ENCODE measurements at regions not wholly inside any gene's neighbourhood (a gene's known extent, or its start where the extent isn't known, plus 50 kb on each side); places are given as distances from the start of the nearest gene placed in this dataset.

DNA sequence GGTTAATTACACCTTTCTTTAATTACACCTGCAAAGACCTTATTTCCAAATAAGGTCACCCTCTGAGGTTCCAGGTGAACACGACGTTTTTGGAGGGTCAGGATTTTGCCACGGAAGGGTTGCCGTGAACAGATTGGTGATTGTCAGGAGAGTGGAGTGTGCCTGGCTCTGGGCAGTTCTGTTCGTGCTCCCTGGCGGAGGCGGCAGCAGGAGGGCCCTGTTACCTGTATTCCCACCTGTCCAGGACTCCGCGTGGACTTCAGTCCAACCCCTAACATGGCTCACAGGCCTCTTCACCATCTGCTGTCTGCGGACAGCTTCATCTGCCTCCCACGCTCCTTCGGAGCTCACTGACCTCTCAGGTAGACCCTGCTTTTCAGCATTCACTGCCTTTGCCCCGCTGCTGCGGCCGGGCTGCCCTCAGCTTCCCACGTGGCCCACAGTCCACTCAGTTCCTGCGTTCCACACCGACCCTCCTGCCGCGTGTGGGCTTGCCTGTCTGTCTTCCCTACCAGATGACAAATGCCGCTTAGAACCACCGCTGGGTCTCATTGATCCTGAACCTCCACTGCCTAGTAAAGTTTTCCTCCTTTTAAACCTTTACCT is 187.5 kb upstream of the DIO3 start:
- Histone ChIP-seq H3F3A (ENCODE audit: insufficient read depth) (no peaks in the 10 kb centered on the region), H3K9me3 (ENCODE audit: low read depth) (no peaks in the 10 kb centered on the region), H3K36me3 (ENCODE audit: low read depth) (no peaks in the 10 kb centered on the region), H3K79me2 (ENCODE audit: insufficient read depth) (no peaks in the 10 kb centered on the region), H3K4me2 (ENCODE audit: unreplicated experiment) (no peak overlapping the region), H3K4me1 (ENCODE audit: insufficient read depth) (no peaks in the 10 kb centered on the region), H3K27ac (no peak overlapping the region), H2AFZ (no peak overlapping the region), H4K20me1 (ENCODE audit: insufficient read depth) (no peaks in the 10 kb centered on the region), H3K4me3 (no peak overlapping the region), H3K9me2 (ENCODE audit: insufficient read depth) (no peaks in the 10 kb centered on the region), H3K27me3 (replicated peaks; ENCODE audit: insufficient read depth) (peaks cover 16% of the 10 kb centered on the region; the same call in 1 of the 2 replicates), H3K9ac (no peak overlapping the region)
- in situ Hi-C loops (cut with MboI): no loop called here
- 69 to 70% methylated on average over 22 of the region's 22 CpGs for WGBS, 2 experiments (ENCODE audit: low coverage in 1 of 2, low lambda C conversion rate in 2 of 2, missing lambda C conversion rate in 2 of 2)
- DNase-seq: no peak
- TF ChIP-seq EZH2phosphoT487 (IDR thresholded peaks at IDR 0.05; ENCODE audit: insufficient read depth, low read depth): no peak

DNA sequence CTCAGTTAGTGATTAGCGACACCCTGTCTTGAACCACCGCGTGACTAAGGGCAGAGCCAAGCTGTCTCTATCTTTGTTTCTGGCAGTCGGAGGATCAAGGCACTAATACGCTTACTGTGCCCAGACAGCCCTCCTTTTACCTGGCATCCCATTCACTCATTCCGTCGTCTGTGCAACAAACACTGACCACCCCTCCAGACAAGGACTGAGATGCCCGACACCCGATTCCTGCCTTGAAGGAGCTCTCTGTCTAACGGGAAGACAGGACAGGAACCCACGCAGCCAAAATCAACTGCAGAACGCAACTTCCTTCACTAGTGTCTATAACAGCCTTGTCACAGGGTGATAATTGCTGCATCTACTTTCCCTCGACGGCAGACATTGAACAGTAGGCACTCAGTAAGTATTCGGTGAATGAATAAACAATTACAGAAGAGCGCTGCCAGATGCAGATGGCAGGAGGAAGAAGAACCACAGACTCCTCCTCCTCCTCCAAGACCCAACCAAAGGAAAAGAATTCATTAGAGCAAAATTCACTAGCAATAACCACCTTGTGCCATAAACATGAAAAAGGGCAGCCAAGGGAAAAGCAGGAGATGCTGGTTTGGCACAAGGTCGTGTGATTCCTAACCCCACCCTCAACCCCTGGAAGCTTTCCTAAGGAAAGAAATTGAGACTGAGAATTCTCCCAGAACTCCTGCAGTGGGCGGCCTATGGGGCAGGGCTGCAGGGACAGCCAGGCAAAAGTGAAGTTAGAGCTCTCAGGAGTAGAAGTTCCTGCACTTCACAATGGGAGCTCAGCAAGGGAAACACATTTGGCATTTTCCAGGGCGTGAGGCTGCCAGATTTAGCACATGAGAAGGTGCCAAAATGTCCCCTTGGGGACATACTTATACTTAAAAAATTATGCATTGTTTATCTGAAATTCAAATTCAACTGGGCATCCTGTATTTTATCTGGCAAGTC is 186.6 kb upstream of the DIO3 start:
- in situ Hi-C loops (cut with MboI): no loop called here
- Histone ChIP-seq H3K27ac (no peak overlapping the region), H3K4me3 (no peak overlapping the region), H2AFZ (no peak overlapping the region), H3K9ac (no peak overlapping the region), H3K9me2 (ENCODE audit: insufficient read depth) (no peaks in the 10 kb centered on the region), H3K4me2 (ENCODE audit: unreplicated experiment) (no peak overlapping the region), H3K36me3 (ENCODE audit: low read depth) (no peaks in the 10 kb centered on the region), H3F3A (ENCODE audit: insufficient read depth) (no peaks in the 10 kb centered on the region), H3K79me2 (ENCODE audit: insufficient read depth) (no peaks in the 10 kb centered on the region), H3K4me1 (ENCODE audit: insufficient read depth) (no peaks in the 10 kb centered on the region), H3K9me3 (ENCODE audit: low read depth) (no peaks in the 10 kb centered on the region), H3K27me3 (replicated peaks; ENCODE audit: insufficient read depth) (peaks cover 10% of the 10 kb centered on the region; the same call in 1 of the 2 replicates), H4K20me1 (ENCODE audit: insufficient read depth) (no peaks in the 10 kb centered on the region)
- WGBS, 2 experiments (ENCODE audit: low coverage in 1 of 2, low lambda C conversion rate in 2 of 2, missing lambda C conversion rate in 2 of 2): 54 to 55% methylated on average over 19 of the region's 19 CpGs
- no peak for DNase-seq
- no peak for TF ChIP-seq EZH2phosphoT487 (IDR thresholded peaks at IDR 0.05; ENCODE audit: insufficient read depth, low read depth)
- no peak for TF ChIP-seq EZH2 (IDR thresholded peaks at IDR 0.05; ENCODE audit: insufficient read depth, poor library complexity, severe bottlenecking)

DNA sequence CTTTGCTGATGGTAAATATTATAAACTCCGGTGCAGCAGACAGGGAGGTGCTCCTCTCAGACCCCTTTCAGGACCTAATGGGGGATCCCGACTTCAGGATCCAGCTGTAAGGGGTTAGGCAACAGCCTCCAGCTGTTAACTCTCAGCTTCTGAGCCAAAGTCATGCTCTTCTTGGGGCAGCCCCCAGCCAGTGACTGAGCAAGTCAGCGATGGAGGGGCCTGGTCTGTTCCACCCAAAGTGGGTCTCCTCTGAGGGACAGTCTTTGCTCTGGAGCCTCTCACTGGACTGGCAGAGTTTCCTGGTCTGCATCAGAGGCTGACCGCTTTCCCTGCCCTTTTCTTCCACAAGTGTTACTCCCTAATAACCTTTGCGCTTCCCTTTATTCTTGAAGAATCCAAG is 184.2 kb upstream of the DIO3 start:
- TF ChIP-seq EZH2 (IDR thresholded peaks at IDR 0.05; ENCODE audit: insufficient read depth, poor library complexity, severe bottlenecking) (no peak), EZH2phosphoT487 (IDR thresholded peaks at IDR 0.05; ENCODE audit: insufficient read depth, low read depth) (no peak)
- whole genome bisulfite sequencing, 2 experiments (ENCODE audit: low coverage in 1 of 2, low lambda C conversion rate in 2 of 2, missing lambda C conversion rate in 2 of 2): 41 to 43% methylated on average over 5 of the region's 5 CpGs
- Histone ChIP-seq H3K4me3 (no peak overlapping the region), H4K20me1 (ENCODE audit: insufficient read depth) (no peaks in the 10 kb centered on the region), H3K4me1 (ENCODE audit: insufficient read depth) (no peaks in the 10 kb centered on the region), H3K36me3 (ENCODE audit: low read depth) (no peaks in the 10 kb centered on the region), H3K79me2 (ENCODE audit: insufficient read depth) (no peaks in the 10 kb centered on the region), H3K27ac (no peak overlapping the region), H3K4me2 (ENCODE audit: unreplicated experiment) (no peak overlapping the region), H3K27me3 (replicated peaks; ENCODE audit: insufficient read depth) (peaks cover 6% of the 10 kb centered on the region; the same call in 1 of the 2 replicates), H2AFZ (no peak overlapping the region), H3K9me3 (ENCODE audit: low read depth) (no peaks in the 10 kb centered on the region), H3F3A (ENCODE audit: insufficient read depth) (no peaks in the 10 kb centered on the region), H3K9me2 (ENCODE audit: insufficient read depth) (no peaks in the 10 kb centered on the region), H3K9ac (no peak overlapping the region)
- in situ Hi-C loops (cut with MboI): no loop called here
- no peak for DNase-seq

DNA sequence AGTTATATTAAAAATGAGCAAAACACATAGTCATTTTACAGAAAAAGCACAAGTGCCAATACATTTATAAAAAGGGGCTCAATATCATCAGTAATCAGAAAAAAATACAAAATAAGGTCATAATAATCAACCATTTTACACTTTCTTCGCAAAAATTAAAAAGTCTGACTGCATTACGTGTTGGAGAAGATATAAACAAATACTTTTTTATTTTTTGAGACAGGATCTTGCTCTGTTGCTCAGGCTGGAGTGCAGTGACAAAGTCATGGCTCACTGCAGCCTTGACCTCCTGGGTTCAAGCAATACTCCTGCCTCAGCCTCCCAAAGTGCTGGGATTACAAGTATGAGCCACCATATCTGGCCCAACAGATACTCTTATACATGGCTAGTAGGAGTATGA is 181.5 kb upstream of the DIO3 start:
- no peak overlapping the region for H3K27ac ChIP-seq
- H3K79me2 ChIP-seq (ENCODE audit: insufficient read depth): no peaks in the 10 kb centered on the region
- no peaks in the 10 kb centered on the region for H3K36me3 ChIP-seq (ENCODE audit: low read depth)
- WGBS, 2 experiments (ENCODE audit: low coverage in 1 of 2, low lambda C conversion rate in 2 of 2, missing lambda C conversion rate in 2 of 2): 5 to 7% methylated on average over 2 of the region's 2 CpGs
- no peaks in the 10 kb centered on the region for H4K20me1 ChIP-seq (ENCODE audit: insufficient read depth)
- H3K4me2 ChIP-seq (ENCODE audit: unreplicated experiment): no peak overlapping the region
- no peaks in the 10 kb centered on the region for H3K9me2 ChIP-seq (ENCODE audit: insufficient read depth)
- no peaks in the 10 kb centered on the region for H3K9me3 ChIP-seq (ENCODE audit: low read depth)
- 0 out of 2 replicates have a peak, but pooled peaks cover 6% of the 10 kb centered on the region for H3K27me3 ChIP-seq (replicated peaks; ENCODE audit: insufficient read depth)
- H3K9ac ChIP-seq: no peak overlapping the region
- DNase-seq: no peak
- no peaks in the 10 kb centered on the region for H3F3A ChIP-seq (ENCODE audit: insufficient read depth)
- no peaks in the 10 kb centered on the region for H3K4me1 ChIP-seq (ENCODE audit: insufficient read depth)
- H3K4me3 ChIP-seq: no peak overlapping the region
- TF ChIP-seq EZH2phosphoT487 (IDR thresholded peaks at IDR 0.05; ENCODE audit: insufficient read depth, low read depth): no peak
- TF ChIP-seq EZH2 (IDR thresholded peaks at IDR 0.05; ENCODE audit: insufficient read depth, poor library complexity, severe bottlenecking): no peak
- in situ Hi-C loops (cut with MboI): no loop called here
- no peak overlapping the region for H2AFZ ChIP-seq
